SK-N-SH (cell line): ENCODE measurements at regions not wholly inside any gene's neighbourhood (a gene's known extent, or its start where the extent isn't known, plus 50 kb on each side); places are given as distances from the start of the nearest gene placed in this dataset.

ENCODE experiments used
- CTCF ChIA-PET: fragments of 300-600, 350-600 bp; formaldehyde crosslinking; extraction: SDS; loops from one replicate; lab custom pipeline; 2021; lab: Yijun Ruan, JAX
- POLR2A ChIA-PET: fragments of 350-600 bp; sonication (Branson Sonifier 250); formaldehyde crosslinking; extraction: SDS; loops from one replicate; lab custom pipeline; 2020; ENCODE audit warnings: antibody characterized with exemption, inconsistent platforms; lab: Yijun Ruan, JAX
- DNase-seq: peaks from one replicate; pipeline ENCODE4 v3.0.0; 2012
- H2AFZ ChIP-seq: fragments of 200-600 bp; sonication (generic); 2 replicates; pipeline ENCODE4 v1.8.1; 2016; ENCODE audit warnings: antibody characterized with exemption, mild to moderate bottlenecking, low read depth
- H3F3A ChIP-seq: fragments of 200-600 bp; sonication (generic); replicated peaks from 2 replicates; pipeline ENCODE3; 2016; ENCODE audit warnings: antibody characterized with exemption, mild to moderate bottlenecking; ENCODE audit not compliant: insufficient read depth
- H3K27ac ChIP-seq, 2 experiments: fragments of 200-500 bp in 1 of 2; fragments of 200-600 bp in 1 of 2; sonication (Bioruptor generic) in 1 of 2; sonication (generic), shearing (Covaris generic) in 1 of 2; 2 replicates each; pipeline versions ENCODE4 v1.5.1 to v1.6.1; 2014 to 2016; ENCODE audit warnings: low read depth in 2 of 2, inconsistent platforms in 1 of 2, low read length in 1 of 2, mild to moderate bottlenecking in 1 of 2, mixed read lengths in 1 of 2
- H3K27me3 ChIP-seq: fragments of 200-600 bp; sonication (generic), shearing (Covaris generic); 2 replicates; pipeline ENCODE4 v1.6.1; 2016; ENCODE audit warnings: mixed run types; ENCODE audit not compliant: insufficient read depth
- H3K36me3 ChIP-seq, 2 experiments: fragments of 200-500 bp in 1 of 2; fragments of 200-600 bp in 1 of 2; sonication (Bioruptor generic) in 1 of 2; sonication (generic) in 1 of 2; replicated peaks in 1 of 2; 2 replicates each; pipeline versions ENCODE3 to v1.5.1; 2014 to 2016; ENCODE audit warnings: low read length in 1 of 2, mild to moderate bottlenecking in 1 of 2; ENCODE audit not compliant: insufficient read depth in 2 of 2, control insufficient read depth in 1 of 2
- H3K4me1 ChIP-seq, 2 experiments: fragments of 200-500 bp in 1 of 2; fragments of 200-600 bp in 1 of 2; sonication (Bioruptor generic) in 1 of 2; sonication (generic), shearing (Covaris generic) in 1 of 2; 2 replicates each; pipeline versions ENCODE4 v1.5.1 to v1.6.1; 2014 to 2016; ENCODE audit warnings: low read depth in 1 of 2, low read length in 1 of 2, mixed run types in 1 of 2; ENCODE audit not compliant: insufficient read depth in 2 of 2, control insufficient read depth in 1 of 2
- H3K4me2 ChIP-seq: fragments of 200-600 bp; sonication (generic), shearing (Covaris generic); 2 replicates; pipeline ENCODE4 v1.6.1; 2017; ENCODE audit warnings: mixed run types
- H3K4me3 ChIP-seq, 2 experiments: fragments of 200-500 bp in 1 of 2; fragments of 200-600 bp in 1 of 2; sonication (Bioruptor generic) in 1 of 2; sonication (generic), shearing (Covaris generic) in 1 of 2; 2 replicates each; pipeline versions ENCODE4 v1.5.1 to v1.8.1; 2014 to 2016; ENCODE audit warnings: low read depth in 2 of 2, inconsistent platforms in 1 of 2, low read length in 1 of 2, mild to moderate bottlenecking in 1 of 2, mixed read lengths in 1 of 2, moderate library complexity in 1 of 2
- H3K79me2 ChIP-seq: fragments of 200-600 bp; sonication (generic); 2 replicates; pipeline ENCODE4 v1.8.1; 2017; ENCODE audit warnings: mild to moderate bottlenecking; ENCODE audit not compliant: insufficient read depth
- H3K9ac ChIP-seq: fragments of 200-600 bp; sonication (generic); 2 replicates; pipeline ENCODE4 v1.6.1; 2017; ENCODE audit warnings: mixed run types
- H3K9me2 ChIP-seq: fragments of 200-600 bp; sonication (generic); 2 replicates; pipeline ENCODE4 v1.6.1; 2017; ENCODE audit warnings: mixed run types
- H3K9me3 ChIP-seq: fragments of 200-600 bp; sonication (generic); 2 replicates; pipeline ENCODE4 v1.6.1; 2017; ENCODE audit warnings: mixed run types, mild to moderate bottlenecking, moderate library complexity
- H4K20me1 ChIP-seq: fragments of 200-600 bp; sonication (generic); 2 replicates; pipeline ENCODE4 v1.6.1; 2017; ENCODE audit warnings: mild to moderate bottlenecking, mixed run types; ENCODE audit not compliant: insufficient read depth
- CHD2 ChIP-seq: fragments of 150-350 bp; IDR thresholded peaks from 2 replicates; pipeline ENCODE4 v1.6.1; 2018; ENCODE audit warnings: low read length; ENCODE audit not compliant: partially characterized antibody
- ELF1 ChIP-seq: IDR thresholded peaks from 2 replicates; pipeline ENCODE4 v1.4.0; 2012
- EP300 ChIP-seq, 2 experiments: IDR thresholded peaks; 2 replicates each; pipeline versions ENCODE4 v1.4.0 to v1.6.1; 2012; ENCODE audit warnings: borderline replicate concordance in 1 of 2, low read depth in 1 of 2, low read length in 1 of 2
- FOSL2 ChIP-seq: IDR thresholded peaks from 2 replicates; pipeline ENCODE4 v1.4.0; 2012; ENCODE audit warnings: low read depth, mild to moderate bottlenecking, moderate library complexity, borderline replicate concordance
- FOXJ3 ChIP-seq: sonication (generic); formaldehyde crosslinking; IDR thresholded peaks from 2 replicates; pipeline ENCODE4 v1.5.1; 2020; ENCODE audit warnings: mild to moderate bottlenecking, missing genetic modification reagents
- GABPA ChIP-seq: IDR thresholded peaks from 2 replicates; pipeline ENCODE4 v1.4.0; 2012; ENCODE audit warnings: low read depth, mild to moderate bottlenecking
- GATA2 ChIP-seq: sonication (generic); formaldehyde crosslinking; IDR thresholded peaks from 2 replicates; pipeline ENCODE4 v1.5.0; 2020; ENCODE audit warnings: mild to moderate bottlenecking, missing genetic modification reagents
- MEF2A ChIP-seq: IDR thresholded peaks from 2 replicates; pipeline ENCODE4 v1.4.0; 2012; ENCODE audit warnings: low read depth, borderline replicate concordance
- NFIC ChIP-seq: IDR thresholded peaks from 2 replicates; pipeline ENCODE4 v1.4.0; 2012; ENCODE audit warnings: borderline replicate concordance
- RCOR1 ChIP-seq: fragments of 150-350 bp; IDR thresholded peaks from 2 replicates; pipeline ENCODE4 v1.6.1; 2017; ENCODE audit warnings: antibody characterized with exemption, low read length
- RFX5 ChIP-seq: IDR thresholded peaks from 2 replicates; pipeline ENCODE4 v1.6.1; 2012; ENCODE audit warnings: mild to moderate bottlenecking, improper control_type of control experiment, low read length
- RXRA ChIP-seq: IDR thresholded peaks from 2 replicates; pipeline ENCODE4 v1.4.0; 2012; ENCODE audit warnings: low read depth, mild to moderate bottlenecking, borderline replicate concordance
- SMC3 ChIP-seq: IDR thresholded peaks from 2 replicates; pipeline ENCODE4 v1.6.1; 2012; ENCODE audit warnings: low read depth, low read length, improper control_type of control experiment
- TAF1 ChIP-seq: IDR thresholded peaks from 2 replicates; pipeline ENCODE4 v1.6.1; 2012; ENCODE audit warnings: low read depth, mild to moderate bottlenecking, low read length, moderate library complexity, borderline replicate concordance
- WGBS: methylation state at CpG from one replicate; pipeline ENCODE4 v1.1.6; 2017; ENCODE audit warnings: low lambda C conversion rate; 5-methylcytosine and 5-hydroxymethylcytosine counted together
- TF ChIP-seq, protein P1 (sequence below): fragments of 150-350 bp; IDR thresholded peaks from 2 replicates; pipeline ENCODE4 v1.6.1; 2017; ENCODE audit warnings: antibody characterized with exemption, low read length, low read depth, borderline replicate concordance
- TF ChIP-seq, protein P2 (sequence below): IDR thresholded peaks from 2 replicates; pipeline ENCODE4 v1.4.0; 2012; ENCODE audit warnings: low read depth, borderline replicate concordance
- TF ChIP-seq, protein P3 (sequence below): IDR thresholded peaks from 2 replicates; pipeline ENCODE4 v1.4.0; 2012; ENCODE audit warnings: low read depth

DNA sequence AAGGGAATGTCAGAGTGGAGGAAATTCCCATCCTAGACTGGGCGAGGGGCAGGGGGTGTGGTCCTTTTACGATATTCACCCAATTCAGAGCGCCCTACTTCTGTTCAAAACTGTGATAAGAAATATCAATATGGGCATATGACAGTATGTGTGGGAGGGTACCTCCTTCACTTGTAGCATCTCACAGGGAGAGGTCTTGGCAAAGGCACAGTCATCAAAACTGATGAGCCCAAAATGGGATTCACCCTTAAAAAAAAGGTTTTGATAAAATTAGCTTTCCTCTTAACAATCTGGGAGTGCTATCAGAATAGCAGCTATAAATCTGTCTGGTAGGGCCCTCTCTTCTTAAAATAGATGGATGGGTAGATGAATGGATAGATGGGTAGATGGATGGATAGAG lies 967.8 kb upstream of the RBFOX1 start:
- no peak overlapping the region for H2AFZ ChIP-seq
- CTCF ChIA-PET = interaction anchor here (1.3 kb wide), 1 partner anchor 278 kb away, joined by 4 read pairs; no protein-coding TSS in a partner anchor
- H4K20me1 ChIP-seq = no peaks in the 10 kb centered on the region
- no peak for DNase-seq
- no peaks in the 10 kb centered on the region for H3K9me3 ChIP-seq
- no peak overlapping the region for H3K27ac ChIP-seq
- no peak overlapping the region for H3K4me2 ChIP-seq
- H3F3A ChIP-seq = no peaks in the 10 kb centered on the region
- no peaks in the 10 kb centered on the region for H3K79me2 ChIP-seq
- H3K27me3 ChIP-seq = no peaks in the 10 kb centered on the region
- POLR2A ChIA-PET = no interaction called here
- H3K4me1 ChIP-seq = no peaks in the 10 kb centered on the region; a peak in 1 of 4 replicates
- H3K36me3 ChIP-seq = no peaks in the 10 kb centered on the region
- 32% methylated on average over 3 of the region's 3 CpGs for WGBS
- H3K9me2 ChIP-seq = no peaks in the 10 kb centered on the region
- H3K4me3 ChIP-seq = no peak overlapping the region
- no peak overlapping the region for H3K9ac ChIP-seq
- TF ChIP-seq, protein P1, sequence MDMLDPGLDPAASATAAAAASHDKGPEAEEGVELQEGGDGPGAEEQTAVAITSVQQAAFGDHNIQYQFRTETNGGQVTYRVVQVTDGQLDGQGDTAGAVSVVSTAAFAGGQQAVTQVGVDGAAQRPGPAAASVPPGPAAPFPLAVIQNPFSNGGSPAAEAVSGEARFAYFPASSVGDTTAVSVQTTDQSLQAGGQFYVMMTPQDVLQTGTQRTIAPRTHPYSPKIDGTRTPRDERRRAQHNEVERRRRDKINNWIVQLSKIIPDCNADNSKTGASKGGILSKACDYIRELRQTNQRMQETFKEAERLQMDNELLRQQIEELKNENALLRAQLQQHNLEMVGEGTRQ = no peak
- no peak for TF ChIP-seq EP300 (IDR thresholded peaks at IDR 0.05; ENCODE audit: borderline replicate concordance in 1 of 2, low read depth in 1 of 2, low read length in 1 of 2)
- no peak for TF ChIP-seq FOSL2
- no peak for TF ChIP-seq RCOR1
- TF ChIP-seq, protein P2, sequence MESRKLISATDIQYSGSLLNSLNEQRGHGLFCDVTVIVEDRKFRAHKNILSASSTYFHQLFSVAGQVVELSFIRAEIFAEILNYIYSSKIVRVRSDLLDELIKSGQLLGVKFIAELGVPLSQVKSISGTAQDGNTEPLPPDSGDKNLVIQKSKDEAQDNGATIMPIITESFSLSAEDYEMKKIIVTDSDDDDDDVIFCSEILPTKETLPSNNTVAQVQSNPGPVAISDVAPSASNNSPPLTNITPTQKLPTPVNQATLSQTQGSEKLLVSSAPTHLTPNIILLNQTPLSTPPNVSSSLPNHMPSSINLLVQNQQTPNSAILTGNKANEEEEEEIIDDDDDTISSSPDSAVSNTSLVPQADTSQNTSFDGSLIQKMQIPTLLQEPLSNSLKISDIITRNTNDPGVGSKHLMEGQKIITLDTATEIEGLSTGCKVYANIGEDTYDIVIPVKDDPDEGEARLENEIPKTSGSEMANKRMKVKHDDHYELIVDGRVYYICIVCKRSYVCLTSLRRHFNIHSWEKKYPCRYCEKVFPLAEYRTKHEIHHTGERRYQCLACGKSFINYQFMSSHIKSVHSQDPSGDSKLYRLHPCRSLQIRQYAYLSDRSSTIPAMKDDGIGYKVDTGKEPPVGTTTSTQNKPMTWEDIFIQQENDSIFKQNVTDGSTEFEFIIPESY = no peak
- TF ChIP-seq RFX5 = no peak
- TF ChIP-seq GABPA = no peak
- TF ChIP-seq ELF1 = no peak
- TF ChIP-seq, protein P3, sequence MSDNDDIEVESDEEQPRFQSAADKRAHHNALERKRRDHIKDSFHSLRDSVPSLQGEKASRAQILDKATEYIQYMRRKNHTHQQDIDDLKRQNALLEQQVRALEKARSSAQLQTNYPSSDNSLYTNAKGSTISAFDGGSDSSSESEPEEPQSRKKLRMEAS = no peak
- no peak for TF ChIP-seq SMC3
- TF ChIP-seq CHD2 = no peak
- TF ChIP-seq RXRA = no peak
- TF ChIP-seq FOXJ3 (CRISPR knock-in tag) = no peak

DNA sequence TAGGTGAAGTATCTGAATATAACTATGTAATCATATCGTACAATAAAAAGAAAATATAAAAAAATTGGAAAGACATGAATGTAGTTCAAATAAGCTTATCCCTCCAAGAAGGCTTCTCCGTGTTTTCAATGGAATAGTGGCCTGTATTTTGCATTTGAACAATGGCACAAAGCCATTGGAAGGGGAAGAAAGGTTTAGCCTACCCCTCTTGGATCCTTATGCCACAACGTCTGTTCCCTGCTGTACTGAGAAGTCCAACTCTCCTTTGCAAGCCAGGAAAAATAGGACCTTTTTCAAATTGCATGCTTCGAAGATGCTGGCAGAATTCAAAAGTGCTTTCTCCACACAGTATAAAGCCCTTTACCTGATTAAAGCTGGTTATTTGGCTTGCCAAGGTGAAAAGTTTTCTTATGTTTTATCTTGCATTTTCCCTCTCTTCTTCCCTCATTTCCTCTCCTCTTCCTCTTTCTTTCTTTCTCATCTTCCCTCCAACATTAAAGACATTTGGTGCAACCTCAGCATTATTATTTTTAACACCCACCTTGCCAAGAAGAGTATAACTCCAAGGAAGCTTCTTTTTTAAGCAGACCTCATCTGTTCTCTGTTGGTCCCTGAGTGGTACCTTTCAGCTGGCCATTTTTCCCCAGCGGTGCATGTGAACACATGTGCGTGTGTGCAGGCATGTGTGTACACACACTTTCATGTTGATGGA lies 968.6 kb upstream of the RBFOX1 start:
- CTCF ChIA-PET = interaction anchor here (0.9 to 1.3 kb wide), 2 partner anchors 11 to 279 kb away, joined by 4 to 5 read pairs; no protein-coding TSS in a partner anchor
- WGBS = 17% methylated on average over 6 of the region's 6 CpGs
- H2AFZ ChIP-seq = no peak overlapping the region
- no peak overlapping the region for H3K4me2 ChIP-seq
- H3K4me3 ChIP-seq = no peak overlapping the region
- H3K9me3 ChIP-seq = no peaks in the 10 kb centered on the region
- no peaks in the 10 kb centered on the region for H3K79me2 ChIP-seq
- no peaks in the 10 kb centered on the region for H3K9me2 ChIP-seq
- H3K36me3 ChIP-seq = no peaks in the 10 kb centered on the region
- no peaks in the 10 kb centered on the region for H3K27me3 ChIP-seq
- H3K4me1 ChIP-seq = no peaks in the 10 kb centered on the region; a peak in 1 of 4 replicates
- no peak overlapping the region for H3K27ac ChIP-seq
- TF ChIP-seq, protein P1 = no peak
- no peak for TF ChIP-seq GATA2 (CRISPR knock-in tag)
- TF ChIP-seq MEF2A = no peak
- no peak for TF ChIP-seq NFIC
- no peak for TF ChIP-seq TAF1
- no peak for DNase-seq
- POLR2A ChIA-PET = no interaction called here
- no peaks in the 10 kb centered on the region for H4K20me1 ChIP-seq
- H3F3A ChIP-seq = no peaks in the 10 kb centered on the region
- no peak overlapping the region for H3K9ac ChIP-seq
